GM23338 (cell line): ENCODE measurements at regions not wholly inside any gene's neighbourhood (a gene's known extent, or its start where the extent isn't known, plus 50 kb on each side); places are given as distances from the start of the nearest gene placed in this dataset.

Experiments
- ATAC-seq: fragments of 200-7000 bp; cut with Tn5 transposase; 3 replicates; pipeline ENCODE4 v1.9.1; 2020
- DNase-seq: peaks from one replicate; pipeline ENCODE4 v3.0.0-alpha.2; 2015; ENCODE audit warnings: low spot score
- H2AFZ ChIP-seq: fragments of 200-600 bp; sonication (generic); 2 replicates; pipeline ENCODE4 v1.8.0; 2016; ENCODE audit warnings: antibody characterized with exemption, mild to moderate bottlenecking, moderate library complexity
- H3F3A ChIP-seq: fragments of 200-600 bp; sonication (generic); replicated peaks from 2 replicates; pipeline ENCODE4 v1.8.0; 2017; ENCODE audit warnings: antibody characterized with exemption, mixed run types, low read depth
- H3K27ac ChIP-seq: fragments of 200-600 bp; sonication (generic); 2 replicates; pipeline ENCODE4 v1.6.1; 2016; ENCODE audit warnings: low read depth
- H3K27me3 ChIP-seq: fragments of 200-600 bp; sonication (generic); 2 replicates; pipeline ENCODE4 v1.8.0; 2016; ENCODE audit warnings: mild to moderate bottlenecking, mixed run types, moderate library complexity; ENCODE audit not compliant: insufficient read depth
- H3K36me3 ChIP-seq: fragments of 200-600 bp; sonication (generic); 2 replicates; pipeline ENCODE4 v1.8.0; 2016; ENCODE audit warnings: mild to moderate bottlenecking; ENCODE audit not compliant: insufficient read depth
- H3K4me1 ChIP-seq: fragments of 200-600 bp; sonication (generic); 2 replicates; pipeline ENCODE4 v1.8.0; 2016; ENCODE audit warnings: mild to moderate bottlenecking, moderate library complexity; ENCODE audit not compliant: insufficient read depth
- H3K4me2 ChIP-seq: fragments of 200-600 bp; sonication (generic); 2 replicates; pipeline ENCODE4 v1.7.1; 2017; ENCODE audit warnings: mixed run types
- H3K4me3 ChIP-seq: fragments of 200-600 bp; sonication (generic); 2 replicates; pipeline ENCODE4 v1.6.1; 2016; ENCODE audit warnings: mixed run types
- H3K79me2 ChIP-seq: fragments of 200-600 bp; sonication (generic); replicated peaks from 2 replicates; pipeline ENCODE4 v1.8.0; 2017; ENCODE audit warnings: mild to moderate bottlenecking; ENCODE audit not compliant: insufficient read depth
- H3K9me2 ChIP-seq: fragments of 200-600 bp; sonication (generic); 2 replicates; pipeline ENCODE4 v1.8.0; 2017; ENCODE audit not compliant: insufficient read depth
- H4K20me1 ChIP-seq: fragments of 200-600 bp; sonication (generic); replicated peaks from 2 replicates; pipeline ENCODE4 v1.8.0; 2017; ENCODE audit warnings: mild to moderate bottlenecking; ENCODE audit not compliant: insufficient read depth
- H3K27ac Mint-ChIP-seq: 2 replicates; pipeline ENCODE4 v1.8.0; 2020; ENCODE audit warnings: inconsistent platforms, mild to moderate bottlenecking, moderate library complexity, mixed read lengths
- H3K27me3 Mint-ChIP-seq: 3 replicates; pipeline ENCODE4 v1.8.0; 2022; ENCODE audit warnings: low read depth, mild to moderate bottlenecking, moderate library complexity, mixed read lengths, inconsistent platforms; ENCODE audit not compliant: insufficient read depth, poor library complexity
- H3K36me3 Mint-ChIP-seq: 3 replicates; pipeline ENCODE4 v1.8.0; 2021; ENCODE audit warnings: low read depth, mild to moderate bottlenecking, inconsistent platforms, moderate library complexity, mixed read lengths
- H3K4me1 Mint-ChIP-seq: 3 replicates; pipeline ENCODE4 v1.8.0; 2020; ENCODE audit warnings: mild to moderate bottlenecking, inconsistent platforms, mixed read lengths
- H3K4me3 Mint-ChIP-seq: 3 replicates; pipeline ENCODE4 v1.8.0; 2021; ENCODE audit warnings: moderate library complexity, mild to moderate bottlenecking, inconsistent platforms, mixed read lengths
- H3K9me3 Mint-ChIP-seq: 3 replicates; pipeline ENCODE4 v1.8.0; 2020; ENCODE audit warnings: moderate library complexity, mild to moderate bottlenecking, inconsistent platforms, mixed read lengths
- ETS1 ChIP-seq: IDR thresholded peaks from 2 replicates; pipeline ENCODE4 v1.6.1; 2016; ENCODE audit warnings: antibody characterized with exemption
- EZH2 ChIP-seq: fragments of 200-600 bp; sonication (generic); IDR thresholded peaks from one replicate; pipeline ENCODE4 v1.8.0; 2017; ENCODE audit warnings: antibody characterized with exemption, mild to moderate bottlenecking, low read depth; ENCODE audit not compliant: unreplicated experiment
- EZH2phosphoT487 ChIP-seq: fragments of 200-600 bp; sonication (generic); IDR thresholded peaks from one replicate; pipeline ENCODE4 v1.8.1; 2018; ENCODE audit warnings: antibody characterized with exemption; ENCODE audit not compliant: unreplicated experiment
- JUNB ChIP-seq: IDR thresholded peaks from one replicate; pipeline ENCODE4 v1.6.1; 2016; ENCODE audit warnings: antibody characterized with exemption; ENCODE audit not compliant: unreplicated experiment
- NANOG ChIP-seq: IDR thresholded peaks from 2 replicates; pipeline ENCODE4 v1.6.1; 2016; ENCODE audit warnings: antibody characterized with exemption, borderline replicate concordance
- POLR2AphosphoS5 ChIP-seq: IDR thresholded peaks from 2 replicates; pipeline ENCODE4 v1.6.1; 2016; ENCODE audit warnings: antibody characterized with exemption, low read depth
- REST ChIP-seq: IDR thresholded peaks from one replicate; pipeline ENCODE4 v1.6.1; 2018; ENCODE audit warnings: antibody characterized with exemption; ENCODE audit not compliant: unreplicated experiment
- STAT1 ChIP-seq: IDR thresholded peaks from one replicate; pipeline ENCODE4 v1.6.1; 2016; ENCODE audit warnings: antibody characterized with exemption; ENCODE audit not compliant: unreplicated experiment
- ZNF114 ChIP-seq: fragments of 250-450 bp; sonication (Bioruptor Pico); IDR thresholded peaks from 2 replicates; pipeline ENCODE4 v1.5.0; 2020; ENCODE audit warnings: mild to moderate bottlenecking, moderate library complexity
- ZNF331 ChIP-seq: fragments of 250-450 bp; sonication (Bioruptor Pico); IDR thresholded peaks from 2 replicates; pipeline ENCODE4 v1.5.0; 2020; ENCODE audit warnings: low read depth, mild to moderate bottlenecking, moderate library complexity
- ZNF462 ChIP-seq: fragments of 250-450 bp; sonication (Bioruptor Pico); IDR thresholded peaks from 2 replicates; pipeline ENCODE4 v1.5.0; 2020; ENCODE audit warnings: mild to moderate bottlenecking, moderate library complexity
- TF ChIP-seq, protein P1 (sequence below), 2 experiments: fragments of 200-600 bp in 1 of 2; sonication (generic) in 1 of 2; conservative IDR thresholded peaks; 2 replicates each; pipeline versions ENCODE4 v1.5.1 to v1.6.1; 2016 to 2017; ENCODE audit warnings: antibody characterized with exemption in 2 of 2, low read depth in 2 of 2, mild to moderate bottlenecking in 2 of 2, moderate library complexity in 1 of 2

DNA sequence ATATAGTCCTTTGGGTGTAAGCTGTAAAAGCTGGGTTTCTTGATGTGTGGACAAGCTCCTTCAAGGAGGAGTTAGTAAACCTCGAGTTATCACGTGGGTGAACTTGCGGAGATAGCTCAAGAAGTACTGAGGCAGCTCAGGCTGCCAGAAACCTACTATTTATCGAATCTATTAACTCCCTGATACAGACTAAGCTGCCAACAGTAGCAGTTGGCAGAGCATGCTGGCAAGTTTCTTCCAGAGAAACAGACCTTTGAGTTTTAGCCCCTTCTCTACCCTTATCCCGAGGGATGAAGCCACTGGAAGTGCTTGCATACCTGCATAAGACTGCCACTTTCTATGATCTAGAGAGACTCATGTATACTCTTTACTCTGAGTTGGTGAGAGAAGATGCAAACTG lies 624.5 kb upstream of the USP24 start:
- Mint-ChIP-seq H3K4me1 (peaks cover 5% of the 10 kb centered on the region), H3K27ac (no peak overlapping the region), H3K4me3 (no peak overlapping the region), H3K36me3 (no peaks in the 10 kb centered on the region), H3K27me3 (no peaks in the 10 kb centered on the region), H3K9me3 (no peaks in the 10 kb centered on the region)
- H3K9me2 ChIP-seq: no peaks in the 10 kb centered on the region
- no peaks in the 10 kb centered on the region for H3K79me2 ChIP-seq
- no peak overlapping the region for H2AFZ ChIP-seq
- no peak overlapping the region for H3K27ac ChIP-seq
- H3K4me2 ChIP-seq: no peak overlapping the region
- H3K4me1 ChIP-seq: no peaks in the 10 kb centered on the region
- H4K20me1 ChIP-seq: no peaks in the 10 kb centered on the region
- H3F3A ChIP-seq: no peaks in the 10 kb centered on the region
- no peaks in the 10 kb centered on the region for H3K36me3 ChIP-seq
- no peak for ATAC-seq
- TF ChIP-seq ZNF331 (CRISPR knock-in tag) (no peak), EZH2phosphoT487 (no peak), ZNF114 (no peak), JUNB (no peak), ETS1 (no peak), EZH2 (no peak), NANOG (no peak), POLR2AphosphoS5 (no peak), REST (no peak), STAT1 (no peak), ZNF462 (CRISPR knock-in tag) (no peak)
- TF ChIP-seq, protein P1, sequence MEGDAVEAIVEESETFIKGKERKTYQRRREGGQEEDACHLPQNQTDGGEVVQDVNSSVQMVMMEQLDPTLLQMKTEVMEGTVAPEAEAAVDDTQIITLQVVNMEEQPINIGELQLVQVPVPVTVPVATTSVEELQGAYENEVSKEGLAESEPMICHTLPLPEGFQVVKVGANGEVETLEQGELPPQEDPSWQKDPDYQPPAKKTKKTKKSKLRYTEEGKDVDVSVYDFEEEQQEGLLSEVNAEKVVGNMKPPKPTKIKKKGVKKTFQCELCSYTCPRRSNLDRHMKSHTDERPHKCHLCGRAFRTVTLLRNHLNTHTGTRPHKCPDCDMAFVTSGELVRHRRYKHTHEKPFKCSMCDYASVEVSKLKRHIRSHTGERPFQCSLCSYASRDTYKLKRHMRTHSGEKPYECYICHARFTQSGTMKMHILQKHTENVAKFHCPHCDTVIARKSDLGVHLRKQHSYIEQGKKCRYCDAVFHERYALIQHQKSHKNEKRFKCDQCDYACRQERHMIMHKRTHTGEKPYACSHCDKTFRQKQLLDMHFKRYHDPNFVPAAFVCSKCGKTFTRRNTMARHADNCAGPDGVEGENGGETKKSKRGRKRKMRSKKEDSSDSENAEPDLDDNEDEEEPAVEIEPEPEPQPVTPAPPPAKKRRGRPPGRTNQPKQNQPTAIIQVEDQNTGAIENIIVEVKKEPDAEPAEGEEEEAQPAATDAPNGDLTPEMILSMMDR (conservative IDR thresholded peaks at IDR 0.05; ENCODE audit: low read depth in 2 of 2): no peak
- no peaks in the 10 kb centered on the region for H3K27me3 ChIP-seq
- no peak overlapping the region for H3K4me3 ChIP-seq
- DNase-seq: no peak
